ENCODE measurements at regions not wholly inside any gene's neighbourhood (a gene's known extent, or its start where the extent isn't known, plus 50 kb on each side); places are given as distances from the start of the nearest gene placed in this dataset.

GRCh38 chr1:214917081-214917635, 165.4 kb upstream of the KCNK2 start:
- no peak for DNase-seq
- TF ChIP-seq CTCF (IDR thresholded peaks at IDR 0.05; ENCODE audit: control extremely low read depth, extremely low read depth): no peak
- WGBS, 2 donors: 84 to 85% methylated on average over 31 of the region's 31 CpGs

GRCh38 chr1:214918745-214919144, 163.8 kb upstream of the KCNK2 start:
- Histone ChIP-seq H3K4me3 (no peak overlapping the region), H3K27ac (ENCODE audit: low read depth in 1 of 2, low read length in 1 of 2) (no peak overlapping the region), H3K27me3 (ENCODE audit: control insufficient read depth in 3 of 3, insufficient read depth in 3 of 3, low read length in 2 of 3) (no peaks in the 10 kb centered on the region), H3K9ac (ENCODE audit: insufficient read depth in 1 of 2, low read length in 2 of 2) (no peak overlapping the region), H3K9me3 (ENCODE audit: control insufficient read depth in 4 of 4, insufficient read depth in 3 of 4, low read length in 3 of 4) (peaks cover 0 to 3% (median 0%) of the 10 kb centered on the region in 4 donors), H3K4me1 (ENCODE audit: control insufficient read depth in 5 of 5, insufficient read depth in 5 of 5, low read length in 5 of 5) (no peaks in the 10 kb centered on the region), H3K36me3 (ENCODE audit: control insufficient read depth in 4 of 4, insufficient read depth in 4 of 4, low read length in 4 of 4) (no peaks in the 10 kb centered on the region)
- WGBS, 2 donors: 73 to 74% methylated on average over 4 of the region's 4 CpGs
- TF ChIP-seq CTCF (IDR thresholded peaks at IDR 0.05; ENCODE audit: control extremely low read depth, extremely low read depth): no peak
- ATAC-seq (ENCODE audit: insufficient read depth, low FRiP score): no peak
- DNase-seq: no peak

More at GRCh38 chr1:214917081-214917635, 165.4 kb upstream of the KCNK2 start:
- H3K4me3 ChIP-seq: no peak overlapping the region
- H3K27me3 ChIP-seq (ENCODE audit: control insufficient read depth in 3 of 3, insufficient read depth in 3 of 3, low read length in 2 of 3): no peaks in the 10 kb centered on the region
- ATAC-seq (ENCODE audit: insufficient read depth, low FRiP score): no peak
- no peak overlapping the region for H3K9ac ChIP-seq (ENCODE audit: insufficient read depth in 1 of 2, low read length in 2 of 2)
- H3K27ac ChIP-seq (ENCODE audit: low read depth in 1 of 2, low read length in 1 of 2): no peak overlapping the region
- H3K4me1 ChIP-seq (ENCODE audit: control insufficient read depth in 5 of 5, insufficient read depth in 5 of 5, low read length in 5 of 5): no peaks in the 10 kb centered on the region
- peaks cover 0 to 4% (median 0%) of the 10 kb centered on the region in 4 donors for H3K9me3 ChIP-seq (ENCODE audit: control insufficient read depth in 4 of 4, insufficient read depth in 3 of 4, low read length in 3 of 4)
- H3K36me3 ChIP-seq (ENCODE audit: control insufficient read depth in 4 of 4, insufficient read depth in 4 of 4, low read length in 4 of 4): no peaks in the 10 kb centered on the region

- no peak overlapping the region for H3K4me3 ChIP-seq
- DNase-seq: no peak
- H3K27ac ChIP-seq (ENCODE audit: low read depth in 1 of 2, low read length in 1 of 2): no peak overlapping the region
- no peaks in the 10 kb centered on the region for H3K4me1 ChIP-seq (ENCODE audit: control insufficient read depth in 5 of 5, insufficient read depth in 5 of 5, low read length in 5 of 5)
- ATAC-seq (ENCODE audit: insufficient read depth, low FRiP score): no peak
- 53 to 62% methylated on average over 2 of the region's 2 CpGs for WGBS, 2 donors
- H3K36me3 ChIP-seq (ENCODE audit: control insufficient read depth in 4 of 4, insufficient read depth in 4 of 4, low read length in 4 of 4): no peaks in the 10 kb centered on the region
- H3K9ac ChIP-seq (ENCODE audit: insufficient read depth in 1 of 2, low read length in 2 of 2): no peak overlapping the region
- TF ChIP-seq CTCF (IDR thresholded peaks at IDR 0.05; ENCODE audit: control extremely low read depth, extremely low read depth): no peak
- no peaks in the 10 kb centered on the region for H3K27me3 ChIP-seq (ENCODE audit: control insufficient read depth in 3 of 3, insufficient read depth in 3 of 3, low read length in 2 of 3)
- H3K9me3 ChIP-seq (ENCODE audit: control insufficient read depth in 4 of 4, insufficient read depth in 3 of 4, low read length in 3 of 4): peaks cover 0 to 3% (median 0%) of the 10 kb centered on the region in 4 donors
These were observed 162.2 kb upstream of the KCNK2 start for GRCh38 chr1:214920337-214920736.
